ENCODE measurements at regions not wholly inside any gene's neighbourhood (a gene's known extent, or its start where the extent isn't known, plus 50 kb on each side); places are given as distances from the start of the nearest gene placed in this dataset.

DNA sequence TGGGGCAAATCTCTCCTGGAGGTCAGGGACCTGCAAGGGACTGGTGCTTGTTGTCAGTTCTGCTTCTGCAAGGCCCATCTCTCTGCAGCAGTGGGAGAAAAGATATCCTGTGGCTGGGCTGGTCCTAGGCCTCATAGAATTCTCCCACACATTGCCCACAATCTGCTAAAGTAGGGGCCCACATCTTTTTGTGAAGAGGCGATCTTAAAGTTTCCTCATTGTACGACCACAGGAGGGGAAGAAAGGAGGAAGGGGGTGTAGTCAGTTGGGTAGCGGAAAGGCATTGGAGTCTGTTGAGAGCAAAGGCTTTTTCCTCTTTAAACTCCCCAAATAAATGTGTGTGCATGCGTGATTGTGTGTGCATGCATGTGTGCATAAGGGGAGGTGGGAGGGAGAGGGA is 145.3 kb downstream of the SLC4A3 start:
- TF ChIP-seq, protein P1, sequence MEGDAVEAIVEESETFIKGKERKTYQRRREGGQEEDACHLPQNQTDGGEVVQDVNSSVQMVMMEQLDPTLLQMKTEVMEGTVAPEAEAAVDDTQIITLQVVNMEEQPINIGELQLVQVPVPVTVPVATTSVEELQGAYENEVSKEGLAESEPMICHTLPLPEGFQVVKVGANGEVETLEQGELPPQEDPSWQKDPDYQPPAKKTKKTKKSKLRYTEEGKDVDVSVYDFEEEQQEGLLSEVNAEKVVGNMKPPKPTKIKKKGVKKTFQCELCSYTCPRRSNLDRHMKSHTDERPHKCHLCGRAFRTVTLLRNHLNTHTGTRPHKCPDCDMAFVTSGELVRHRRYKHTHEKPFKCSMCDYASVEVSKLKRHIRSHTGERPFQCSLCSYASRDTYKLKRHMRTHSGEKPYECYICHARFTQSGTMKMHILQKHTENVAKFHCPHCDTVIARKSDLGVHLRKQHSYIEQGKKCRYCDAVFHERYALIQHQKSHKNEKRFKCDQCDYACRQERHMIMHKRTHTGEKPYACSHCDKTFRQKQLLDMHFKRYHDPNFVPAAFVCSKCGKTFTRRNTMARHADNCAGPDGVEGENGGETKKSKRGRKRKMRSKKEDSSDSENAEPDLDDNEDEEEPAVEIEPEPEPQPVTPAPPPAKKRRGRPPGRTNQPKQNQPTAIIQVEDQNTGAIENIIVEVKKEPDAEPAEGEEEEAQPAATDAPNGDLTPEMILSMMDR (IDR thresholded peaks at IDR 0.05; ENCODE audit: low read depth, low read length, missing control alignments): no peak
- no peak for DNase-seq (ENCODE audit: low read depth)
- in situ Hi-C loops (cut with HindIII; ENCODE audit: low sequenced_read_pairs): no loop called here
- H3K4me3 ChIP-seq (ENCODE audit: low read depth, low read length): no peak overlapping the region

DNA sequence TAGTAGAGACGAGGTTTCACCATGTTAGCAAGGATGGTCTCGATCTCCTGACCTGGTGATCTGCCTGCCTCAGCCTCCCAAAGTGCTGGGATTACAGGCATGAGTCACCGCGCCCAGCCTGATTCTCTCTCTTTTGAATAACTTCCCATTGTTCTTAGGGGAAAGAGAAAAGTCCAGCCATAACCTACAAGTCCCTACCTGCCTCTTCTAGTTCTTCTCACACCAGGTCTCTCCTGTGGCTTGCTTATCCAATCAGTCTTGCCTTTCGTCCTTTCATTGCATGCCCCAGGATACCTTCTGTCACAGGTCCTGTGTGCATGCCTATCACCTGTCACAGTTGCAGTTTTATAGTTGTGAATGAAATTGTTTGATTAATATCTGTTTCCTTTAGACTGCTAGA is 148.1 kb downstream of the SLC4A3 start:
- no peak overlapping the region for H3K4me3 ChIP-seq (ENCODE audit: low read depth, low read length)
- DNase-seq (ENCODE audit: low read depth): no peak
- in situ Hi-C loops (cut with HindIII; ENCODE audit: low sequenced_read_pairs): no loop called here
- TF ChIP-seq, protein P1 (IDR thresholded peaks at IDR 0.05; ENCODE audit: low read depth, low read length, missing control alignments): no peak

DNA sequence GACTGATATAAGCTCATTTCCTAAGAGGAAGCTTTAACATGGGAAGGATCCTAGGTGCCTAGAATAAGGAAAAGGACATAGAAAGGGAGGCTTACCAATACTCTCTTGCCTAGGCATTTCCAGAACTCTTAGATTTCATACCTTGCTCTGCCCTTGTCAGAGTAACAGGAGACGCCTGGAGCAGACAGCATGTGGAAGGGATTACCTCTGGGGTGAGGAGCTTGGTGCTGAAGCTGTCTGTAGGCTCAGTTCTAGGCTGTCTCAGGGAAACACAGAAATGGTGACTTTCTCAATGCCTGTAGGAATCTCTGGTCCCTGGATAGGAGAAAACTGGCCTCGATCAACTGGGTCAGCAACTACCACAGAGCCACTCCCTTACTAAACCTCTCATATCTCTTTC is 150.0 kb downstream of the SLC4A3 start:
- TF ChIP-seq, protein P1 (IDR thresholded peaks at IDR 0.05; ENCODE audit: low read depth, low read length, missing control alignments): no peak
- no peak for DNase-seq (ENCODE audit: low read depth)
- no peak overlapping the region for H3K4me3 ChIP-seq (ENCODE audit: low read depth, low read length)
- in situ Hi-C loops (cut with HindIII; ENCODE audit: low sequenced_read_pairs): no loop called here

DNA sequence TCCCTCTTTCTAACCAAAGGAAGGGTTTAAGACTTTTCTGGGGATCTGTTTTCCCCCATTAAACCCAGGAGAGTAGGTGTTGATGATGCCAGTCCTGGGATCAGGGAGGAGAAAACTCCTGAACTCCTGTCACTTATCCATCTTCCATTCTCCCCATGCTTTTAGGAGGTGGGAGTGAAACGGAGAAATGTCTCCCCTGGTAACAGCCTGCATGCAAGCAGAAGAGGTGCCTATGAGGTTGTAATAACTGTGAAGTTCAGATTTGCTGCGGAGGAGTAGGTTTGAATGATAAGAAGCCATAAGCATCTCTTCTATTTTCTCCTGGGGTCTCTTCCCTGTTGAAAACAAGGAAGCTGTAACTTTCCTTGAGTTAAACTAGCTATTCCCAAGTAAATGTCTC is 150.8 kb downstream of the SLC4A3 start:
- DNase-seq (ENCODE audit: low read depth): no peak
- in situ Hi-C loops (cut with HindIII; ENCODE audit: low sequenced_read_pairs): no loop called here
- H3K4me3 ChIP-seq (ENCODE audit: low read depth, low read length): no peak overlapping the region
- TF ChIP-seq, protein P1 (IDR thresholded peaks at IDR 0.05; ENCODE audit: low read depth, low read length, missing control alignments): no peak

DNA sequence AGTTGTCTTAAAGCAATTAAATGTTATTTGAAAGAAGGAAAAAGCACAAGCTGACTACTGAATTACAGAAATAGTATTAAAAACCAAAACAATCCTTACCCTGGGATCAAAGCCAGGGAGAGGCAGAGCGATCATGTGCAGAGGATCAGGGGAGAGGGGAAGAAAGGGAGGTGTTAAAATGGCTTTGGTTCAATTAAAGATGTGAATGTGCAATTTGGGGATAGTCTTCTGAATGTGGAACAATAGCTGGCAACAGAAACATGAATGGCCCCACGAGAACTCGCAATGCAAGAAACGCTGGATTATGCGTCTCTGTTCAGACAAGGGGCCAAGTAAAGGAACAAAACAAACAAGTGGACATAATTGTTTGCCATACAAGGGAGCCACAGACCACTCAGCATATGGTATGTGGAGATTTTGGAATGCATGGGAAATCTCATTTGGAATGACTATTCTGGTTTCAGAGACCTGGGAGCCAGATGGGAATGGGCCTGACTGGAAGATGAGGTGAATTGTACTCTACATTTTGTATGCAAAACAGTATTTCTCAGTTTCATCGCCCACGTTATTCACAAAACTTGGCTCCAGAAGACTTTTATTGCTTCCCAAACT is 155.4 kb downstream of the SLC4A3 start:
- in situ Hi-C loops (cut with HindIII; ENCODE audit: low sequenced_read_pairs): no loop called here
- no peak for DNase-seq (ENCODE audit: low read depth)
- TF ChIP-seq, protein P1 (IDR thresholded peaks at IDR 0.05; ENCODE audit: low read depth, low read length, missing control alignments): no peak

DNA sequence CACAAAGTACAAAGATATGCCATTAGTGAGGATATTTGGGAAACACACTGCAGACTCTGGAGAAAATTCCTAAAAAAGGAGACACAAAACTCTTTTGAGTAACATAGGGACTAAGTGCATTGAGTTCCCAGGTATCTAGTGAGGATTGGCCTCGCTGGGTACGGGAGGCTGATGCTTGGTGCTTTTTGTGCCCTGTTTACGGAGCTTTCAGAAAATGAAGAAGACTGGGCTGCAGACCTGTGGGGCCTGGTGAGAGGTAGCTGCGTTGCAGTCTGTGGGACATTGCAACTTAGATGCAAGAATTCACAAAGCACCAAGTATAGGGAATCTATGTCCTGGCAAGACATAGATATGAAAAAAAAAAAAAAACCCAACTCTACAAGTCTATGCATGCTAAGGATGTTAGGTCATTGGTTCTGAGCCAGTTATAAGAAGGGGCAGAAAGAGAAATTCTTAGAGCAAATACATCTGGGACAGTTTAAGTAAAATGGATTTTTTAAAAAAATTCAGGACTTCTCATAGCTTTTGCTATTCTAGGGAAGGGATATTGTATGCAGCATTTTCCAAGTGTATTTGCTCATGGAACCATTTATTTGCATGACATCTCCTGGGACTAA is 156.0 kb downstream of the SLC4A3 start:
- in situ Hi-C loops (cut with HindIII; ENCODE audit: low sequenced_read_pairs): no loop called here
- TF ChIP-seq, protein P1 (IDR thresholded peaks at IDR 0.05; ENCODE audit: low read depth, low read length, missing control alignments): no peak
- DNase-seq (ENCODE audit: low read depth): no peak

More for the DNA sequence above, 155.4 kb downstream of the SLC4A3 start:
- no peak overlapping the region for H3K4me3 ChIP-seq (ENCODE audit: low read depth, low read length)

More for the DNA sequence above, 156.0 kb downstream of the SLC4A3 start:
- H3K4me3 ChIP-seq (ENCODE audit: low read depth, low read length): no peak overlapping the region

All from astrocyte of the cerebellum (primary cell).